Ovary (tissue), 7 donors: ENCODE measurements at regions not wholly inside any gene's neighbourhood (a gene's known extent, or its start where the extent isn't known, plus 50 kb on each side); places are given as distances from the start of the nearest gene placed in this dataset.

ENCODE experiments used
- DNase-seq, 5 donors: peaks; one replicate each; pipeline ENCODE4 v3.0.0-alpha.2; 2019 to 2020
- H3K27ac ChIP-seq, 2 donors: fragments of 200-600 bp; one replicate each; pipeline versions ENCODE4 v1.5.1 to v1.8.0; 2019 to 2022
- H3K27me3 ChIP-seq: fragments of 200-600 bp; one replicate; pipeline ENCODE4 v1.8.0; 2022
- H3K36me3 ChIP-seq: fragments of 200-600 bp; sonication (generic); one replicate; pipeline ENCODE4 v1.5.1; 2019
- H3K4me1 ChIP-seq: one replicate; pipeline ENCODE4 v1.8.1; 2013; ENCODE audit warnings: mild to moderate bottlenecking, moderate library complexity; ENCODE audit not compliant: insufficient read depth
- H3K4me3 ChIP-seq: fragments of 200-600 bp; sonication (generic); one replicate; pipeline ENCODE4 v1.5.1; 2017
- H3K9me3 ChIP-seq, 2 donors: fragments of 200-600 bp in 1 of 2; sonication (generic) in 1 of 2; one replicate each; pipeline versions ENCODE4 v1.5.1 to v1.8.1; 2013 to 2019; ENCODE audit warnings: mild to moderate bottlenecking in 1 of 2, moderate library complexity in 1 of 2
- CTCF ChIP-seq, 3 donors: fragments of 450-650 bp in 2 of 3; fragments of 200-600 bp in 1 of 3; IDR thresholded peaks; one replicate each; pipeline versions ENCODE4 v1.5.1 to v1.8.0; 2016 to 2022; ENCODE audit warnings: antibody characterized with exemption in 3 of 3, mild to moderate bottlenecking in 1 of 3
- EP300 ChIP-seq: sonication (generic); formaldehyde crosslinking; IDR thresholded peaks from one replicate; pipeline ENCODE4 v1.6.1; 2017; ENCODE audit warnings: antibody characterized with exemption
- POLR2A ChIP-seq: fragments of 450-650 bp; IDR thresholded peaks from one replicate; pipeline ENCODE4 v1.6.1; 2017; ENCODE audit warnings: antibody characterized with exemption, mild to moderate bottlenecking, moderate library complexity
- WGBS, 3 donors: extraction: QIAGEN DNeasy Blood & Tissue Kit in 1 of 3; methylation state at CpG; one replicate each; pipeline versions ENCODE4 v1.1.5 to v1.1.7; 2013 to 2017; 5-methylcytosine and 5-hydroxymethylcytosine counted together
- intact Hi-C, 4 donors: fragments of 100-400 bp; cut with DNase I; formaldehyde crosslinking; loops; one replicate each; pipeline versions ENCODE4 v1.11.0 to v1.15.1; 2022 to 2023
- donor health status: DM: no; HTN: no; CAD: no; lungs with moderate emphysema.
- donor health status: DM: no; HTN: no; CAD: no.
- donor health status: Bipolar disorder and iron deficiency.
- donor health status: DM: no; HTN: no; CAD: no.
- donor health status: DM: yes; HTN: yes; CAD: no.

DNA sequence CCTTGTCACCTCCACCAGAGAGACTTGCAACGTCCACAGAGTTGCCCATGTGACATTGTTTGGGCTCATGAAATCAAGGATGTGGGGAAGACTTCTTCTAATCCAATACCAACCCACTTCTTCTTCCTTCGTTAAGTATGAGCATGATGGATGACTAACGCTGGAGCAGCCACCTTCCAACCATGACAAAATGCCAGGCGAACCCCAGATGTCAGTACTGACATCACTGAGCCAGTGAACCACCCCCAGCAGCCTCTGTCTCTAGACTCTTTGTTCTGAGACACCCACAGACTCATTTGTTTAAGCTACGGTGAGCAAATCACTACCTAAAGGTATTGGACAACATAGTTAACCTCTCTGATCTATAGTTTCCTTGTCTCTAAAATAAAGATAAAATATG is 123.7 kb downstream of the GRIN2B start:
- Histone ChIP-seq H3K36me3 (no peaks in the 10 kb centered on the region), H3K27me3 (no peaks in the 10 kb centered on the region), H3K4me1 (no peaks in the 10 kb centered on the region), H3K27ac (no peak overlapping the region), H3K4me3 (no peak overlapping the region), H3K9me3 (no peaks in the 10 kb centered on the region)
- 67 to 78% (median 73%) methylated on average over 5 of the region's 5 CpGs for WGBS, 3 donors
- no peak for DNase-seq
- TF ChIP-seq POLR2A (no peak), EP300 (no peak)
- intact Hi-C loops: no loop called here

DNA sequence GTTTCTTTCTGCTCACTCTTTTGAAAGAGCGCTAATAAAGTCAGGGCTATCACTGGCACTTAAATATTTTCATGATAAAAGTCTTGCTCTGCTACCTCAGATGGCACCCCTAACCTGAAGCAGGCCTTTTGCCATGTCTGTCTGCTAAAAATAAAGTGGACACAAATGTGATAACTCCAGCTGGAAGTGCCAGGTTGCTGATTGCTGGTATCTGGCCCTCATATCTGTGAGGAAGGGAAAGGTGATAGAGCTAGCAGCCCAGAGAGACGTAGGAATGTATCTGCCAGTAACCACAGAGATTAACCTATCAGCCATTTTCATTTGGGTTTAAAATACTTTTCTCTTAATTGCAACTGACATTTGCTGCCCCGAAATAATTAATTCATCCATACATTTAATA is 127.9 kb downstream of the GRIN2B start:
- no peaks in the 10 kb centered on the region for H3K4me1 ChIP-seq
- no peaks in the 10 kb centered on the region for H3K9me3 ChIP-seq
- 66 to 84% (median 80%) methylated on average over 3 of the region's 3 CpGs for WGBS, 3 donors
- no peak overlapping the region for H3K4me3 ChIP-seq
- TF ChIP-seq EP300: no peak
- TF ChIP-seq POLR2A: no peak
- TF ChIP-seq CTCF (IDR thresholded peaks at IDR 0.05): no peak
- intact Hi-C loops: no loop called here
- no peak overlapping the region for H3K27ac ChIP-seq
- DNase-seq: no peak
- H3K27me3 ChIP-seq: no peaks in the 10 kb centered on the region
- H3K36me3 ChIP-seq: no peaks in the 10 kb centered on the region

- no peak overlapping the region for H3K4me3 ChIP-seq
- H3K4me1 ChIP-seq: no peaks in the 10 kb centered on the region
- TF ChIP-seq CTCF (IDR thresholded peaks at IDR 0.05) (no peak), EP300 (no peak), POLR2A (no peak)
- H3K27me3 ChIP-seq: no peaks in the 10 kb centered on the region
- H3K27ac ChIP-seq: no peak overlapping the region
- intact Hi-C loops: no loop called here
- no peaks in the 10 kb centered on the region for H3K9me3 ChIP-seq
- H3K36me3 ChIP-seq: no peaks in the 10 kb centered on the region
- no peak for DNase-seq
- WGBS, 3 donors: 18 to 24% (median 23%) methylated on average over 3 of the region's 3 CpGs
Measured at GRCh38 chr12:13851828-13852227, 129.6 kb downstream of the GRIN2B start.

DNA sequence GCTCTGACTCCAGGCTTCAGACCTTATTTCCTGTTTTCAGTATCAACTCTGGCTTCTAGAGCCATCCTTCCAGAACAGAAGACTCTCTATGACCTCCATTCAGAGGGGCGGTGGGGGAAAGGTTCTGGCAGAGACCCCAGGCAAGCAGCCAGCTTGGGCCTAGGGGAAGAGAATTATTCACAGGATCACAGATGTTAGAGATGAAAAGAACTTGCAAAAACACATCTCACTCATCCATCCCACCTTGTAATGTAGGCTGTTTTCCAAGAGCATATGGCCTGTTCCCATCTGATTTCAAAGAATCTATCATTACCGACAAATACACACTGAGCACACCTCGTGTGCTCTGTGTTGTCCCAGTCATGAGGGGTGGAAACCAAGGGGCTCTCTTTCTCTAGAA is 131.9 kb downstream of the GRIN2B start:
- TF ChIP-seq POLR2A (no peak), EP300 (no peak), CTCF (IDR thresholded peaks at IDR 0.05) (no peak)
- DNase-seq: no peak
- no peaks in the 10 kb centered on the region for H3K4me1 ChIP-seq
- no peaks in the 10 kb centered on the region for H3K9me3 ChIP-seq
- intact Hi-C loops: no loop called here
- no peaks in the 10 kb centered on the region for H3K27me3 ChIP-seq
- WGBS, 3 donors: 63 to 77% (median 65%) methylated on average over 3 of the region's 3 CpGs
- H3K27ac ChIP-seq: no peak overlapping the region
- no peak overlapping the region for H3K4me3 ChIP-seq
- no peaks in the 10 kb centered on the region for H3K36me3 ChIP-seq

- no peak for TF ChIP-seq POLR2A
- no peak for TF ChIP-seq EP300
- no peak for TF ChIP-seq CTCF (IDR thresholded peaks at IDR 0.05)
- H3K27me3 ChIP-seq: no peaks in the 10 kb centered on the region
- WGBS, 3 donors: 75 to 85% (median 85%) methylated on average over 1 of the region's 1 CpG
- H3K4me3 ChIP-seq: no peak overlapping the region
- no peaks in the 10 kb centered on the region for H3K9me3 ChIP-seq
- H3K36me3 ChIP-seq: no peaks in the 10 kb centered on the region
- H3K4me1 ChIP-seq: no peaks in the 10 kb centered on the region
- no peak for DNase-seq
- no peak overlapping the region for H3K27ac ChIP-seq
- intact Hi-C loops: no loop called here
Measured at GRCh38 chr12:13843841-13844240, 137.6 kb downstream of the GRIN2B start.
